ENCODE measurements at regions not wholly inside any gene's neighbourhood (a gene's known extent, or its start where the extent isn't known, plus 50 kb on each side); places are given as distances from the start of the nearest gene placed in this dataset.
A peak's percentile ranks its signal among the peaks of the same experiment; 100 is the strongest.

DNA sequence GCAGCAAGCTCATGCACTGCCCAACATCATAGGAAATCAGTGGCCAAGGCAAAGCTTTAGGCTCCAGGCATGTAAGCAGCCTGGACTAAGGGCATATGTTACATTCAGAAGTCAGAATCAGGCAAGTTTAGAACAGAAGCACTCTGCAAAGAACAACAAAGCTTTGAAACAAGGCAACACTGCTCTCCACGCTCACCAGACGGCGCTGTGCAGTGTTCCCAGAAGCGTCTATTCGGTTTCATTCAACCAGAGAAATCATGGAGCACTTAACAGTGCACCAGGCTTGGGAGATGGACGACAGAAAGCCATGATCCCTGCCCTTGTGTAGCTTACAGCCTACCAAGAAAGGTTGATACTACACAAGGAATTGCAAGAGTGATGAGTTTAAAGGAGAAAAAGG is 555.8 kb downstream of the BUD13 start:
- H3K4me1 ChIP-seq (ENCODE audit: insufficient read depth): no peaks in the 10 kb centered on the region; the same call in 1 of the 2 replicates
- H3K4me3 ChIP-seq: no peak overlapping the region
- H2AFZ ChIP-seq: no peak overlapping the region
- peak; percentile 78 to 94 for TF ChIP-seq CTCF (conservative IDR thresholded peaks at IDR 0.05; ENCODE audit: low read depth in 2 of 2)
- TF ChIP-seq JUNB (IDR thresholded peaks at IDR 0.05; ENCODE audit: unreplicated experiment): no peak
- peaks cover 11% of the 10 kb centered on the region for H3K9me3 Mint-ChIP-seq
- H3K4me2 ChIP-seq: no peak overlapping the region
- H3K27ac Mint-ChIP-seq: no peak overlapping the region
- H3K9me2 ChIP-seq (ENCODE audit: insufficient read depth): no peaks in the 10 kb centered on the region
- DNase-seq (ENCODE audit: low spot score): peak; percentile 83
- H3K79me2 ChIP-seq (replicated peaks; ENCODE audit: insufficient read depth): no peaks in the 10 kb centered on the region
- H3K4me1 Mint-ChIP-seq: peaks cover 8% of the 10 kb centered on the region
- peaks cover 9% of the 10 kb centered on the region for H3K27me3 Mint-ChIP-seq (ENCODE audit: insufficient read depth, low read depth, poor library complexity)
- H3K36me3 ChIP-seq (ENCODE audit: insufficient read depth): no peaks in the 10 kb centered on the region
- no peak overlapping the region for H3K27ac ChIP-seq (ENCODE audit: low read depth)
- peak; percentile 84 for ATAC-seq
- no peaks in the 10 kb centered on the region for H3F3A ChIP-seq (replicated peaks; ENCODE audit: low read depth)
- no peaks in the 10 kb centered on the region; the same call in none of the 2 replicates for H4K20me1 ChIP-seq (replicated peaks; ENCODE audit: insufficient read depth)
- H3K4me3 Mint-ChIP-seq: no peak overlapping the region
- H3K36me3 Mint-ChIP-seq (ENCODE audit: low read depth): peaks cover 8% of the 10 kb centered on the region
- H3K27me3 ChIP-seq (ENCODE audit: insufficient read depth): no peaks in the 10 kb centered on the region

DNA sequence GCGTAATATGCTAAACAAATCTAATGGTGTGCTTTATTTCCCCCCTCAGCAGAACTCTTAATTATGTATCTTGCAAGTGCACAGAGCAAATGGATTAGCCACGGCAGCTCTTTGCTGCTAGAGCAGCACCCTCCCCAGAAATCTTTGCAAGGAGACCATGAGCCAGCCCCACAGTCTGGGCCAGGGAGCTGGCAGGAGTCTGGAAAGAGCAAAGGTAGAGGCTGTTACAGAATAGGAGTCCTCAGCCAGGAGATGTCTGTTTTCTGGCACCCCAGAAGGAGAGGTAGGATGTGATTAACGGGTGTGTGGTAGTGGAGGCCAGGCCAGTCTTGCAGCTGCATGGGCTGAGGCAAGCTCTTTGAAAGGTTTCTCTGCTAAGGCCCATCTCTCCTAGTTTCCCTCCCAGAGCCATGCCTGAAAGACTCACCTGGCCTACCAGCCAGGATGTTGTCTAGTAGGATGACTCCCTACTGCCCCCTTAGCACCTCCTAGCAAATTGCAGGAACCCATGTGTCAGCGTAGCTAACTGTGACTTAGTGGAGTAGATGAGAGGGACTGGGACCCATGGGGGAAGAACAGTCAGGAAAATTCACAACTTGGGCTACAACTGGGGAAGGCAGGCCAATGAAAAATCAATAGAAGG is 557.2 kb downstream of the BUD13 start:
- Histone ChIP-seq H3K27me3 (ENCODE audit: insufficient read depth) (no peaks in the 10 kb centered on the region), H3F3A (replicated peaks; ENCODE audit: low read depth) (no peaks in the 10 kb centered on the region), H3K9me2 (ENCODE audit: insufficient read depth) (no peaks in the 10 kb centered on the region), H3K79me2 (replicated peaks; ENCODE audit: insufficient read depth) (no peaks in the 10 kb centered on the region), H3K4me1 (ENCODE audit: insufficient read depth) (no peaks in the 10 kb centered on the region), H3K4me3 (no peak overlapping the region), H4K20me1 (replicated peaks; ENCODE audit: insufficient read depth) (no peaks in the 10 kb centered on the region; the same call in none of the 2 replicates), H2AFZ (no peak overlapping the region), H3K27ac (ENCODE audit: low read depth) (no peak overlapping the region), H3K4me2 (no peak overlapping the region), H3K36me3 (ENCODE audit: insufficient read depth) (no peaks in the 10 kb centered on the region)
- ATAC-seq: peak; percentile 97
- DNase-seq (ENCODE audit: low spot score): peak; percentile 88
- TF ChIP-seq CTCF (conservative IDR thresholded peaks at IDR 0.05; ENCODE audit: low read depth in 2 of 2) (peak; percentile 72 to 85), JUNB (IDR thresholded peaks at IDR 0.05; ENCODE audit: unreplicated experiment) (no peak)
- H3K9me3 Mint-ChIP-seq: peaks cover 11% of the 10 kb centered on the region
- peaks cover 8% of the 10 kb centered on the region for H3K36me3 Mint-ChIP-seq (ENCODE audit: low read depth)
- H3K4me1 Mint-ChIP-seq: peaks cover 8% of the 10 kb centered on the region
- no peak overlapping the region for H3K27ac Mint-ChIP-seq
- H3K4me3 Mint-ChIP-seq: no peak overlapping the region
- peaks cover 12% of the 10 kb centered on the region for H3K27me3 Mint-ChIP-seq (ENCODE audit: insufficient read depth, low read depth, poor library complexity)

- Histone ChIP-seq H3K36me3 (ENCODE audit: insufficient read depth) (no peaks in the 10 kb centered on the region), H3K4me3 (no peak overlapping the region), H2AFZ (no peak overlapping the region), H3K4me2 (no peak overlapping the region), H3K27ac (ENCODE audit: low read depth) (no peak overlapping the region), H4K20me1 (replicated peaks; ENCODE audit: insufficient read depth) (no peaks in the 10 kb centered on the region; the same call in 1 of the 2 replicates), H3K79me2 (replicated peaks; ENCODE audit: insufficient read depth) (no peaks in the 10 kb centered on the region), H3F3A (replicated peaks; ENCODE audit: low read depth) (no peaks in the 10 kb centered on the region), H3K27me3 (ENCODE audit: insufficient read depth) (no peaks in the 10 kb centered on the region), H3K9me2 (ENCODE audit: insufficient read depth) (no peaks in the 10 kb centered on the region), H3K4me1 (ENCODE audit: insufficient read depth) (no peaks in the 10 kb centered on the region)
- Mint-ChIP-seq H3K36me3 (ENCODE audit: low read depth) (no peaks in the 10 kb centered on the region), H3K4me1 (peaks cover 6% of the 10 kb centered on the region; the same call in 2 of the 3 replicates), H3K27ac (no peak overlapping the region), H3K4me3 (no peak overlapping the region), H3K9me3 (no peaks in the 10 kb centered on the region), H3K27me3 (ENCODE audit: insufficient read depth, low read depth, poor library complexity) (peaks cover 7% of the 10 kb centered on the region)
- ATAC-seq: no peak
- no peak for DNase-seq (ENCODE audit: low spot score)
- no peak for TF ChIP-seq ZNF114 (CRISPR knock-in tag; IDR thresholded peaks at IDR 0.05)
- TF ChIP-seq EZH2 (IDR thresholded peaks at IDR 0.05; ENCODE audit: low read depth, unreplicated experiment): no peak
- TF ChIP-seq, protein P1, sequence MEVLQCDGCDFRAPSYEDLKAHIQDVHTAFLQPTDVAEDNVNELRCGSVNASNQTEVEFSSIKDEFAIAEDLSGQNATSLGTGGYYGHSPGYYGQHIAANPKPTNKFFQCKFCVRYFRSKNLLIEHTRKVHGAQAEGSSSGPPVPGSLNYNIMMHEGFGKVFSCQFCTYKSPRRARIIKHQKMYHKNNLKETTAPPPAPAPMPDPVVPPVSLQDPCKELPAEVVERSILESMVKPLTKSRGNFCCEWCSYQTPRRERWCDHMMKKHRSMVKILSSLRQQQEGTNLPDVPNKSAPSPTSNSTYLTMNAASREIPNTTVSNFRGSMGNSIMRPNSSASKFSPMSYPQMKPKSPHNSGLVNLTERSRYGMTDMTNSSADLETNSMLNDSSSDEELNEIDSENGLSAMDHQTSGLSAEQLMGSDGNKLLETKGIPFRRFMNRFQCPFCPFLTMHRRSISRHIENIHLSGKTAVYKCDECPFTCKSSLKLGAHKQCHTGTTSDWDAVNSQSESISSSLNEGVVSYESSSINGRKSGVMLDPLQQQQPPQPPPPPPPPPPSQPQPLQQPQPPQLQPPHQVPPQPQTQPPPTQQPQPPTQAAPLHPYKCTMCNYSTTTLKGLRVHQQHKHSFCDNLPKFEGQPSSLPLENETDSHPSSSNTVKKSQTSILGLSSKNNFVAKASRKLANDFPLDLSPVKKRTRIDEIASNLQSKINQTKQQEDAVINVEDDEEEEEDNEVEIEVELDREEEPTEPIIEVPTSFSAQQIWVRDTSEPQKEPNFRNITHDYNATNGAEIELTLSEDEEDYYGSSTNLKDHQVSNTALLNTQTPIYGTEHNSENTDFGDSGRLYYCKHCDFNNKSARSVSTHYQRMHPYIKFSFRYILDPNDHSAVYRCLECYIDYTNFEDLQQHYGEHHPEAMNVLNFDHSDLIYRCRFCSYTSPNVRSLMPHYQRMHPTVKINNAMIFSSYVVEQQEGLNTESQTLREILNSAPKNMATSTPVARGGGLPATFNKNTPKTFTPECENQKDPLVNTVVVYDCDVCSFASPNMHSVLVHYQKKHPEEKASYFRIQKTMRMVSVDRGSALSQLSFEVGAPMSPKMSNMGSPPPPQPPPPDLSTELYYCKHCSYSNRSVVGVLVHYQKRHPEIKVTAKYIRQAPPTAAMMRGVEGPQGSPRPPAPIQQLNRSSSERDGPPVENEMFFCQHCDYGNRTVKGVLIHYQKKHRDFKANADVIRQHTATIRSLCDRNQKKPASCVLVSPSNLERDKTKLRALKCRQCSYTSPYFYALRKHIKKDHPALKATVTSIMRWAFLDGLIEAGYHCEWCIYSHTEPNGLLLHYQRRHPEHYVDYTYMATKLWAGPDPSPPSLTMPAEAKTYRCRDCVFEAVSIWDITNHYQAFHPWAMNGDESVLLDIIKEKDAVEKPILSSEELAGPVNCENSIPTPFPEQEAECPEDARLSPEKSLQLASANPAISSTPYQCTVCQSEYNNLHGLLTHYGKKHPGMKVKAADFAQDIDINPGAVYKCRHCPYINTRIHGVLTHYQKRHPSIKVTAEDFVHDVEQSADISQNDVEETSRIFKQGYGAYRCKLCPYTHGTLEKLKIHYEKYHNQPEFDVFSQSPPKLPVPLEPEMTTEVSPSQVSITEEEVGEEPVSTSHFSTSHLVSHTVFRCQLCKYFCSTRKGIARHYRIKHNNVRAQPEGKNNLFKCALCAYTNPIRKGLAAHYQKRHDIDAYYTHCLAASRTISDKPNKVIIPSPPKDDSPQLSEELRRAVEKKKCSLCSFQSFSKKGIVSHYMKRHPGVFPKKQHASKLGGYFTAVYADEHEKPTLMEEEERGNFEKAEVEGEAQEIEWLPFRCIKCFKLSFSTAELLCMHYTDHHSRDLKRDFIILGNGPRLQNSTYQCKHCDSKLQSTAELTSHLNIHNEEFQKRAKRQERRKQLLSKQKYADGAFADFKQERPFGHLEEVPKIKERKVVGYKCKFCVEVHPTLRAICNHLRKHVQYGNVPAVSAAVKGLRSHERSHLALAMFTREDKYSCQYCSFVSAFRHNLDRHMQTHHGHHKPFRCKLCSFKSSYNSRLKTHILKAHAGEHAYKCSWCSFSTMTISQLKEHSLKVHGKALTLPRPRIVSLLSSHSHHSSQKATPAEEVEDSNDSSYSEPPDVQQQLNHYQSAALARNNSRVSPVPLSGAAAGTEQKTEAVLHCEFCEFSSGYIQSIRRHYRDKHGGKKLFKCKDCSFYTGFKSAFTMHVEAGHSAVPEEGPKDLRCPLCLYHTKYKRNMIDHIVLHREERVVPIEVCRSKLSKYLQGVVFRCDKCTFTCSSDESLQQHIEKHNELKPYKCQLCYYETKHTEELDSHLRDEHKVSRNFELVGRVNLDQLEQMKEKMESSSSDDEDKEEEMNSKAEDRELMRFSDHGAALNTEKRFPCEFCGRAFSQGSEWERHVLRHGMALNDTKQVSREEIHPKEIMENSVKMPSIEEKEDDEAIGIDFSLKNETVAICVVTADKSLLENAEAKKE (CRISPR knock-in tag; IDR thresholded peaks at IDR 0.05): no peak
These were observed 561.6 kb downstream of the BUD13 start for GRCh38 chr11:116211147-116211546.
